Ascending aorta (tissue), 2 donors: ENCODE measurements at regions not wholly inside any gene's neighbourhood (a gene's known extent, or its start where the extent isn't known, plus 50 kb on each side); places are given as distances from the start of the nearest gene placed in this dataset.

ENCODE experiments used
- DNase-seq, 2 donors: peaks; one replicate each; pipeline ENCODE4 v3.0.0-alpha.2; 2019; ENCODE audit warnings: low spot score in 2 of 2
- H3K27ac ChIP-seq, 2 donors: fragments of 200-600 bp; sonication (generic); one replicate each; pipeline ENCODE4 v1.5.1; 2016 to 2017; ENCODE audit warnings: mild to moderate bottlenecking in 1 of 2
- H3K27me3 ChIP-seq: fragments of 200-600 bp; sonication (generic); one replicate; pipeline ENCODE4 v1.5.1; 2017
- H3K36me3 ChIP-seq, 2 donors: fragments of 200-600 bp; sonication (generic); one replicate each; pipeline ENCODE4 v1.5.1; 2016
- H3K4me1 ChIP-seq, 2 donors: fragments of 200-600 bp; sonication (generic); one replicate each; pipeline ENCODE4 v1.5.1; 2016 to 2017; ENCODE audit warnings: mild to moderate bottlenecking in 1 of 2
- H3K4me3 ChIP-seq, 2 donors: fragments of 200-600 bp; sonication (generic); one replicate each; pipeline ENCODE4 v1.5.1; 2016 to 2017; ENCODE audit warnings: mild to moderate bottlenecking in 1 of 2
- H3K9me3 ChIP-seq, 2 donors: fragments of 200-600 bp; sonication (generic); one replicate each; pipeline ENCODE4 v1.5.1; 2016
- CTCF ChIP-seq, 3 experiments: fragments of 200-600 bp in 2 of 3; fragments of 450-650 bp in 1 of 3; sonication (generic) in 2 of 3; IDR thresholded peaks; one replicate each; pipeline ENCODE4 v1.5.1; 2016 to 2019; ENCODE audit warnings: antibody characterized with exemption in 3 of 3, mild to moderate bottlenecking in 1 of 3, moderate library complexity in 1 of 3
- intact Hi-C: fragments of 100-400 bp; cut with DNase I; formaldehyde crosslinking; loops from one replicate; pipeline ENCODE4 v1.15.1; 2023

DNA sequence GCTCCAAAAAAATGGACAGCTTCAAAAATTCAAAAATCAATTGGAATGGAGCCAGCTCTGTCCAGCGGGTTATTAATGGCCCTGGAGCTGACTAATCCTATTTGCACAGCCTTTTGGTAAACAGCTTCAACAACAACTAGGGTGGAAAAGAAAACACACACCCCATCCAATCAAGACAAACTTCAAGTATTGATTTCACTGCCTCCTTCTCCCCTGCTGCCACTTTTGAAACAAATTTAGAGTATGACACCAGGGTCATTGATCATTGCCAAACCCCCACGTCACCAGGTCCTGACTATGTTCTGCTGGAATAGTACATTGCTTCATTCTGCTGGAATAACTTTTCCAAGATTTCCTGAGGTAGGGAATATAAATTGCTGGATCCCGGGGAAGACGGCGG is 56.8 kb upstream of the GTF3A start:
- no peak for TF ChIP-seq CTCF (IDR thresholded peaks at IDR 0.05)
- no peak overlapping the region for H3K27ac ChIP-seq
- peaks cover 0 to under 1% of the 10 kb centered on the region in 2 donors for H3K4me1 ChIP-seq
- H3K36me3 ChIP-seq = no peaks in the 10 kb centered on the region
- DNase-seq = no peak
- H3K4me3 ChIP-seq = no peak overlapping the region
- no peaks in the 10 kb centered on the region for H3K9me3 ChIP-seq
- no peaks in the 10 kb centered on the region for H3K27me3 ChIP-seq
- intact Hi-C loops = no loop called here

DNA sequence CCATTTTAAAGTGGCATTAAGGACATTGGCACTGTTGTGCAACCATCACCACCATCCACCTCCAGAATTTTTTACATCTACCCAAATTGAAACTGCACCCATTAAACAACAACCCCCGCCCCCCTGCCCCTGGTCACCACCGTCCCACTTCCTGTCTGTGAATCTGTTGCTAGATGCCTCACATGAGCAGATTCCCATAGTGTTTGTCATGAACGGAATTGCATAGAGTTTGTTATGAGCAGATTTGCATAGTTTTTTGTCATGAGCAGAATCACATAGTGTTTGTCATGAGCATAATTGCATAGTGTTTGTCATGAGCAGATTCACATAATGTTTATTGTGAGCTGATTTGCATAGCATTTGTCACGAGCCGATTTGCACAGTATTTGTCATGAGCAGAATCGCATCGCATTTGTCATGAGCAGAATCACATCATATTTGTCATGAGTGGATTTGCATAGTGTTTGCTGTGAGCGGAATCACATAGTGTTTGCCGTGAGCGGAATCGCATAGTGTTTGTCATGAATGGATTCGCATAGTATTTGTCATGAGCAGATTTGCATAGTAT is 54.0 kb upstream of the GTF3A start:
- H3K4me1 ChIP-seq = no peaks in the 10 kb centered on the region
- H3K4me3 ChIP-seq = no peak overlapping the region
- no peak for TF ChIP-seq CTCF (IDR thresholded peaks at IDR 0.05)
- intact Hi-C loops = loop anchor here (10.0 kb wide), 1 partner anchor 254 kb away; the partner anchor contains the start of genes LNX2 and POLR1D
- no peaks in the 10 kb centered on the region for H3K36me3 ChIP-seq
- H3K27ac ChIP-seq = no peak overlapping the region
- DNase-seq = no peak
- H3K9me3 ChIP-seq = no peaks in the 10 kb centered on the region
- H3K27me3 ChIP-seq = no peaks in the 10 kb centered on the region

- Histone ChIP-seq H3K27me3 (no peaks in the 10 kb centered on the region), H3K4me1 (no peaks in the 10 kb centered on the region), H3K4me3 (no peak overlapping the region), H3K36me3 (no peaks in the 10 kb centered on the region), H3K27ac (no peak overlapping the region), H3K9me3 (no peaks in the 10 kb centered on the region)
- no peak for DNase-seq
- intact Hi-C loops = loop anchor here (10.0 kb wide), 1 partner anchor 253 kb away; the partner anchor contains the start of genes LNX2 and POLR1D
- no peak for TF ChIP-seq CTCF (IDR thresholded peaks at IDR 0.05)
These were observed 52.5 kb upstream of the GTF3A start for GRCh38 chr13:27371932-27372331.

DNA sequence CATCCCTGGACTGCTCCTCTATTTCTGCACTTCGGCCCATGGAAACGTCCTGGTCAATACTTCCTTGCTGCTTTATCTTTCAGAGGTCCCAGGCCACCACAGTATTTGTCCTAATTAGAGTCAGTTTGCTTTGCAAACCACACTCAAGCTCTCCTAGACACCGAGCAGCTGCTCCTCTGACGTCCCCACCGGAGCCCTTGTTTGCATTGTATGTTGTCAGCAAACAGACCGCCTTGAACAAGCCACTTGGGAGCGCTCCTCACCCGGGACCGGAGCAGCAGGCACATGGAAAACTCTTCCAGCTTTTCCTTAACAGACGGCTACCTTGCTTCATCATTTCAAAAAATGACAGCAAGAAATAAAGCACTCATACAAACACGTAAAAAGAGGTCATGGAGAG is 51.5 kb upstream of the GTF3A start:
- intact Hi-C loops = loop anchor here (10.0 kb wide), 1 partner anchor 252 kb away; the partner anchor contains the start of genes LNX2 and POLR1D
- Histone ChIP-seq H3K9me3 (no peaks in the 10 kb centered on the region), H3K4me3 (no peak overlapping the region), H3K36me3 (no peaks in the 10 kb centered on the region), H3K27me3 (no peaks in the 10 kb centered on the region), H3K27ac (no peak overlapping the region), H3K4me1 (no peaks in the 10 kb centered on the region)
- no peak for TF ChIP-seq CTCF (IDR thresholded peaks at IDR 0.05)
- DNase-seq = no peak

DNA sequence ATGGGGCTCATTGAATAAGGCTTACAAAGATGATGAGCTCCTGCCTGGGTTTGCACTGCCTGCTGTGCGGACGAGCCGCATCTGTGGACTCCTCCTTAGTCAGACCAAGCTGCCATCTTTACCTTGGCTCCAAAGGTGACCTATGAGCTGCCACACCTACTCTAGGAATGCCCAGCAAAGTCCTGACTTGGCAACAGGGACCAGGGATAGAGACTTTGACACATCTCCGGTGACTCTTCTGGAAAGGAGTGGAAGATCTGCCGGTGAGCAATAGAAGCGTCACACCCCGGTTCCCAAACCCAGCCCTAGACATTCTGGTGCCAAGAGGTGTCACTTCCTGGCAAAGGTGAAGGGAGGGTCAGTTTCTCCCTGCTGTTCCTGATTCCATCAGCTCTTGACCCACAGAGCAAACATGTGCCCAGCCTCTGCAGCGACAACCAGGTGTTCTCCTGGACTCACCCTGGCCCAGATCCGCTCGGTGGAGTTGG is 50.2 kb upstream of the GTF3A start:
- H3K9me3 ChIP-seq = no peaks in the 10 kb centered on the region
- no peaks in the 10 kb centered on the region for H3K27me3 ChIP-seq
- H3K4me1 ChIP-seq = no peaks in the 10 kb centered on the region
- no peaks in the 10 kb centered on the region for H3K36me3 ChIP-seq
- no peak overlapping the region for H3K4me3 ChIP-seq
- intact Hi-C loops = loop anchor here (2.0 to 10.0 kb wide), 4 partner anchors 51 to 453 kb away; partner anchors contain the start of genes GTF3A, LNX2, MTIF3 and POLR1D
- no peak for TF ChIP-seq CTCF (IDR thresholded peaks at IDR 0.05)
- H3K27ac ChIP-seq = no peak overlapping the region
- no peak for DNase-seq
